ENCODE measurements at regions not wholly inside any gene's neighbourhood (a gene's known extent, or its start where the extent isn't known, plus 50 kb on each side); places are given as distances from the start of the nearest gene placed in this dataset.

DNA sequence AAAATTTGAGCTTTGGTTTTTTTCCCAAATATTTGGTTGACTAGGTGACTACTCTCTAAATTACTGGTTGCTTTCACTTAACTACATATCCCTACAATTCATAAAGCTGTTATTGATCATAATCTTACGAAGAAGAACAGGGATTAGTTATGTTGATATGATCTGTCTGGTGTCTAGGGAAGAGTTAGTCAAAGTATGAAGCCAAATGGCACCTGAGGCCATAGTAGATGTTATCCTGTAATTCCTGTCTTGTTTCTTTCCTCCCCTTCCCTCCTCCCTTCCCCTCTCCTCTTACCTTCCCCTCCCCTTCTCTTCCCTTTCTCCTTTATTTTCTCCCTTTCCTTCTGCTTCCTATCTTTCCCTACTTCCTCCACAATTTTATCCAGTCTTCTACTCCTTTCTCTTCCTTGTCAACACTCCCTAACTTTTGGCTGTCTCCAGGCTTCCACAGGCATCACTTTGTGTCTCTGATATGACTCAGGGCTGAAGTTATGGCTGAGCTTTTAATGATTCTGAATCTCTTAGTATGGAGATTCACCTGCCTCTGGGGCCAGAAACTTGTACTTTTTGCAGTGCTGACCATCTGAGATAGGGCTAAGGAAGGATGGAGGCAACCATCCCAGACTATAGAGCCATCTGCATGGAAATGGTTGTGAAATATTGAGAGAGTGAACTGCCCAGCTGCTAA, 149.9 kb upstream of the TCF4 start:
- TF ChIP-seq, protein P1, sequence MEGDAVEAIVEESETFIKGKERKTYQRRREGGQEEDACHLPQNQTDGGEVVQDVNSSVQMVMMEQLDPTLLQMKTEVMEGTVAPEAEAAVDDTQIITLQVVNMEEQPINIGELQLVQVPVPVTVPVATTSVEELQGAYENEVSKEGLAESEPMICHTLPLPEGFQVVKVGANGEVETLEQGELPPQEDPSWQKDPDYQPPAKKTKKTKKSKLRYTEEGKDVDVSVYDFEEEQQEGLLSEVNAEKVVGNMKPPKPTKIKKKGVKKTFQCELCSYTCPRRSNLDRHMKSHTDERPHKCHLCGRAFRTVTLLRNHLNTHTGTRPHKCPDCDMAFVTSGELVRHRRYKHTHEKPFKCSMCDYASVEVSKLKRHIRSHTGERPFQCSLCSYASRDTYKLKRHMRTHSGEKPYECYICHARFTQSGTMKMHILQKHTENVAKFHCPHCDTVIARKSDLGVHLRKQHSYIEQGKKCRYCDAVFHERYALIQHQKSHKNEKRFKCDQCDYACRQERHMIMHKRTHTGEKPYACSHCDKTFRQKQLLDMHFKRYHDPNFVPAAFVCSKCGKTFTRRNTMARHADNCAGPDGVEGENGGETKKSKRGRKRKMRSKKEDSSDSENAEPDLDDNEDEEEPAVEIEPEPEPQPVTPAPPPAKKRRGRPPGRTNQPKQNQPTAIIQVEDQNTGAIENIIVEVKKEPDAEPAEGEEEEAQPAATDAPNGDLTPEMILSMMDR (IDR thresholded peaks at IDR 0.05): no peak
- TF ChIP-seq POLR2A (IDR thresholded peaks at IDR 0.05) (no peak), EP300 (IDR thresholded peaks at IDR 0.05) (no peak)

Data from gastroesophageal sphincter (tissue), 3 donors.